T-helper 1 cell treated with Interleukin-12 subunit alpha and Interleukin-12 subunit beta and Interleukin-4 antibody, amounts not matched to agents 30 ng/mL and 1 ng/mL, for 36 hours (primary cell): ENCODE measurements at regions not wholly inside any gene's neighbourhood (a gene's known extent, or its start where the extent isn't known, plus 50 kb on each side); places are given as distances from the start of the nearest gene placed in this dataset.

Experiments
- intact Hi-C: fragments of 100-400 bp; cut with micrococcal nuclease; formaldehyde crosslinking; loops from one replicate; pipeline ENCODE4 v1.15.1; 2024

DNA sequence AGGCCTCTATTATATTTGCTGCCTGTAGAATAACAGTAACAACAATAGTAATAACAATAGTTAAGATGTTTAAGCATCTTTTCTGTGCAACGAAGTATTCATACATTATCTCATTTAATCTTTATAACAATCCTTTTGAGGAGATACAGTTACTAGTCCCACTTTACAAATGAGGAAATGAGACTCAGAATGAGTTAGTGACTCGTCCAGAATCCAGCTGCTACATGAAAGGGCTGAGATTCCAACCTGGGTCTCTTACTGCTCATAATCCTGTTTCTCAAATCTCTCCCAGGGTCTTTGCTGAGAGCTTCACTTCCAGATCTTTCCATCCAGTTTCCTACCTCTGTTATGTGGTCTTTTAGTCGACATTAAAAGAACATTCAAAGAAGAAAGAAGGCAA, 173.7 kb upstream of the TMPO start:
- intact Hi-C loops, result no loop called here

DNA sequence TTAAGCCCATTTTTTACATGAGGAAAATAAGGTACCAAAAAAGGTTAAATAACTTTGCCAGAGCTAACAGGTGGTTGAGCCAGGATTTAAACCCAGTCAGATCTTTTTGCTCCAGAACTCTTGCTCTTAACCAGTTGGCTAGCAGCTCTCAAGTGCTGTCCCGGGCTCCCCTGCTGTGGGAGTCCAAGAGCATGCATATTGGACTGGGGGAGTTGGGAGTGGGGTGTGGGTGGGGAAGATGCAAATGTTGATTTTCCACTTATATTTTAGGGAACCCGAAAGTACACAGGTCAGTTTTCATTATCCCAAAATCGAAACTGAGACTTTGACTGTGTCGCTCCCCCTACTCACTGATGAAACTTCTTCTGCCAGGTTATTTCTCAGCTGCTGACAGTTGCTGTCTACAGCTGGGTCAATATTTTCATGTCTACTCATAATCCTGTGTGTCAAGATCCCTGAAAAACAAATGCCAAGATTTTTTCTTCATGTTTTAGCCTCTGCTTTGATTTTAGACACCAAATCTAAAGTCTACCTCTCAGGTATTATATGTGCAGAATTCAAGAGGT, 172.3 kb upstream of the TMPO start:
- intact Hi-C loops, result no loop called here

DNA sequence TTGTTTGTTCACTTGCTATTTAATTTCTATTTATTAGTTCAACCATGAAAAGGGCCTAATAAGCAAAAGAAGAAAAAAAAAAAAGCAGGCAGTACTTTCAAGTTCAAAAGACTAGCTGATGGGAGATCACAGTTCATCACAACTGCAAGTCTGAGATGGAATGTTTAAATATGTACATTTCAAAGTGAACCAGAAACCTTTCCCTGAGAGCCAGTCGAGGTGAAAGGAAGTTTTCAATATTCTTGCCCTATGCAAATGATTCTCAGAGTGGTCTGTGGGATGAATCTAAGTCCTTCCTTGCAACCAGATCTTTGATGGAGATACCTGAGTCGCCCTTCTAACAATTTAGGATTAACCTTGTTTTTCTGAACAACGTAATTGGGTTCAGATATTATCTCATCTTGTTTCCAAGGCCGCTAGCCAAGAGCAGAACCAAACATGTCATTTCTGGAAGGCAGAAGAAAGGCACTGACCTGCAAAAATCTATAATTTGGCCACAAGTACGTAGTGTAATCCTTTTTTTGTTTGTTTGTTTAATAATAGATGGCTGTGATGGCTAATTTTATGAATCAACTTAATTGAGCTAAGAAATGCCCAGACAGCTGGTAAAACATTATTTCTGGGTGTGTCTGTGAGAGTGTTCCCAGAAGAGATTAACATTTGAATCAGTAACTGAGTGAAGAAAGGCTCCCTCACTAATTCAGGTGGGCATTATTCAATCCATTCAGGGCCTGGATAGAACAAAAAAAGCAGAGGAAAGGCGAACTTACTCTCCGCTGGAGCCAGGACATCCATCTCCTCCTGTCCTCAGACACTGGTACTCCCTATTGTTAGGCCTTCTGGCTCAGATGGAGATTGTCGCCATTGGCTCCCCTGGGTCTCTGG, 171.1 kb upstream of the TMPO start:
- intact Hi-C loops, result no loop called here

- intact Hi-C loops, result no loop called here
Observed at GRCh38 chr12:98345308-98345876, 170.0 kb upstream of the TMPO start.

- intact Hi-C loops, result no loop called here
Observed at GRCh38 chr12:98351089-98351488, 164.3 kb upstream of the TMPO start.

DNA sequence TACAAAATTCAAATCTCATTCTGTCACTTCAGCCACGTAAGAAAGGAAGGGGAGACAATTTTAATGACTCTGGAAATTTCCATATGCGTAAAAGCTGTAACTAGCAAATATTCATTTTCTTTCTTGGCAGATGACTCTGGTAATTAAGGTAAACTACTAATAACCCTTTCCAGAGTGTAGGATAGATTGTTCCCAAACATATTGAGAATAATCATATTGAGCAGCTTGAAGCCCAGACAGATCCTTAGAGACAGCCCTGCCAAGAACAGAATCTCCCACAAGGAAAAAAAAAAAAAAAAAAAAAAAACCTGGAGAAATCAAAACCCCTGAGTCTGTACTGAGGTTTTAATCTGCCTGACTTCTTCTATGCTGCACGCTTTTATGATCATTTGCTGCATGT, 163.6 kb upstream of the TMPO start:
- intact Hi-C loops, result no loop called here

DNA sequence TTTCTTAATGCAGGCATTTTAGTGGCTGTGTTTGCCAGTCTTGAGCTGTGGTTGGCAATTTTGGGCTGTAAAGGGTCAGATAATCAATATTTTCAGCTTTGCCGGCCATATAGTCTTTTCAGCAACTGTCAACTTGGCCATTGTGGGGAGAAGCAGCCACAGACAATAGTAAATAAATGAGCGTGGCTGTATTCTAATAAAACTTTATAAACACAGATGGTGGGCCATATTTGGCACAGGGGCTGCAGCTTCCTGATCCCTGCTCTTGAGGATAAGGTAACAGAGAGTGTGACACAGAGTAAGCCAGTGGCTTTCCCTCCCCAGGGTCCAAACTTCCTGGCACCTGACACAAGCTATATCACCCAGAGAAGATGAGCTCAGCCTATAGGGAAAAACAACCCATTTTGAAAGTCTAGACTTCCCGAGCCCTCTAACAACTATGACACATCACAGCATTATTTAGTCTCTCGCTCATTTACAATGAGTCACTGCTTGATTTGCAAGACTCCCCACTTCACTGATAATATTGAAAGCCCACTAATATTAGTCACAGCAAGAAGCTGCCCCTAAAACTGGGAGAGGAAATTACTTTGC, 163.1 kb upstream of the TMPO start:
- intact Hi-C loops, result no loop called here

DNA sequence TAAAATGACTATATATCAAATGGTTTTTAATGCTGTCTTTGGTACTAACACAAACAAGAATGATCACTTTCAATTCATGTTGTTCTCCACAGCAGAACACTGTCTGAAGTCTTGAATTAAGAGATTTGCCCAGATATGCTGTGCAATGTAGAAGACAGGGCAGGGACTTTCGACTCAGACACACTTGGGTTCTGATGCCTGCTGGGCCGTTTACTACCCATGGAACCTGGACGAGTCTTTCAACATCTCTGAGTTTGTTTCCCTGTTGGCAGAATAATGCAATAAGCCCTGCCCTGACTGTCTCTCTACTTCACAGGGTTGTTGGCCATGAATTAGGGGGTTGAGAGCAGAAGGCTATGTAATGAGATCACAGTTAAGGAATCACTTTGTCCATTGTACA, 162.6 kb upstream of the TMPO start:
- intact Hi-C loops, result no loop called here

- intact Hi-C loops, result no loop called here
Observed at GRCh38 chr12:98354520-98355035, 160.8 kb upstream of the TMPO start.

DNA sequence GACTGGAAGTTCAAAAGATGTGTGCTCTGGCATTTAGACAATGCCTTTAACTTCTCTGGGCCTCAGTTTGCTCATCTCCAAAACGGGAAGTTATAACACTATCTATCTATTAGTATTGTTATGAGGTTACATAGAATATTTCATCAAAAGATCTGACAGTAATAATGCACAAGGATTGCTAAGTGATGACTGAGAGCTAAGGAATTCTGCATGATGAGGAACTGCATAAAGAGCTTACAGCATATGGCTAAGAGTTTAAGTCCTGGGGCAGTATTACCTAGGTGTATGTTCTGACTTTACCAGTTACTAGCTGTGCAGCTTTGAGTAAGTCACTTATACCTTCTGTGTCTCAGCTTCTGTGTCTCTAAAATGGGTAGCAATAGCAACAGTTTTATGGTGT, 160.1 kb upstream of the TMPO start:
- intact Hi-C loops, result no loop called here

GRCh38 chr12:98355933-98356332, 159.5 kb upstream of the TMPO start:
- intact Hi-C loops, result no loop called here

- intact Hi-C loops, result no loop called here
Observed at GRCh38 chr12:98358144-98358543, 157.2 kb upstream of the TMPO start.

DNA sequence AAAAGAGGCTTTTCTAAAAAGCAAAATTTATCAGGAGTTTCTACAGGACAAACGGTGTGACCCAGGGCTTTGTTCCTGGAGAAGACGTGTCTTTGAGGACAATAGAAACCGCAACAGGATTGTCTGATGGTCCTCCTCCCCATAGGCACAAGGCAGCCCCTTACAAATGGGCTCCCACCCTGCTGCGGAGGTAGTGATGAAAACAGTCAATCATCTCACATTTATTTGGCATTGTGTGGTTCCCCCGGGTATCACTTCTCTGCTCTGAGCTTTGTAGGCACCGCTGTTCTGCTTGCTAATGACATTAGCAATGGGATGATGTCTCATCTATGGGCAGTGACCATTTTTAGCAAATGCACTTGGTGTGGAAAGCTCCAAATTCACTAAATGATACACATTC, 155.5 kb upstream of the TMPO start:
- intact Hi-C loops, result no loop called here

DNA sequence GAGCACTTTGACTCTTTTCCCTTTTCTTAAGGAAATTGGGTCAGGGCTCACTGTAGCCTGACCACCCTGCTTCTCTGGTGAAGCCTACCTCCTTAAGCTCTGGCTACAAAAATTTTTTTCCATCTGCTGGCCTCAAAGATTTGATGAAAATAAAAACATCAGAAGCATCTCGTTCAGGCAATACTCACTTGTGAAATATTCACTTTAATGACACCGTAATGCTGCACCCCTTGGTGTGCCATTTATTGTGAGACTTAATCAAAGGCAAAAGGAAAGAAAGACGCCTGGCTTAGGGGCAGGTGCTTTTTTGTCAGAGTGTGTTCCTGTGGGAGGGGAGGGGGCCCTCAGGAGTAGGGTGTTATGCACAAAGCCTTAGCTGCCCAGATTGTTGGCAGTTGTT, 155.0 kb upstream of the TMPO start:
- intact Hi-C loops, result no loop called here

- intact Hi-C loops, result no loop called here
Observed at GRCh38 chr12:98369581-98369980, 145.8 kb upstream of the TMPO start.

DNA sequence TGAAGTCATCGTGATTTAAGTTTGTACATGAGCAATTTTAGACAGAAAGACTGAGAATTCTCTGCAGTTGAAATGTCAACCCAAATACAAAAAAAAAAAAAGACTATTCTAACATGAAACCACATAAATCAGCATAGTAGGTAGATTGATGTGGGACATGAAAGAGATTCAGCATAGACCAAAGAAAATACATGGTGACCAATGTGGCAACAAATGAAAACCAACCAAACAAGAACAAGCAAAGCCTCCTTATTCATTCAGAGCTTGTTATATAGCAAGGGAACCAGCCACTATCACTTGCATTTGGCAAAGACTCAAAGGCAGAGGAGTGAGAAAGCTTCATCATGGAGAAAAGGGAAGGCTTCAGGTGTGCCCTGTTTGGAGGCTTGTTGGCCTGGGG, 144.4 kb upstream of the TMPO start:
- intact Hi-C loops, result loop anchor here (5.0 kb wide), 1 partner anchor 1191 kb away; no protein-coding TSS in a partner anchor

- intact Hi-C loops, result loop anchor here (5.0 kb wide), 1 partner anchor 1191 kb away; no protein-coding TSS in a partner anchor
Observed at GRCh38 chr12:98371419-98371818, 144.0 kb upstream of the TMPO start.

DNA sequence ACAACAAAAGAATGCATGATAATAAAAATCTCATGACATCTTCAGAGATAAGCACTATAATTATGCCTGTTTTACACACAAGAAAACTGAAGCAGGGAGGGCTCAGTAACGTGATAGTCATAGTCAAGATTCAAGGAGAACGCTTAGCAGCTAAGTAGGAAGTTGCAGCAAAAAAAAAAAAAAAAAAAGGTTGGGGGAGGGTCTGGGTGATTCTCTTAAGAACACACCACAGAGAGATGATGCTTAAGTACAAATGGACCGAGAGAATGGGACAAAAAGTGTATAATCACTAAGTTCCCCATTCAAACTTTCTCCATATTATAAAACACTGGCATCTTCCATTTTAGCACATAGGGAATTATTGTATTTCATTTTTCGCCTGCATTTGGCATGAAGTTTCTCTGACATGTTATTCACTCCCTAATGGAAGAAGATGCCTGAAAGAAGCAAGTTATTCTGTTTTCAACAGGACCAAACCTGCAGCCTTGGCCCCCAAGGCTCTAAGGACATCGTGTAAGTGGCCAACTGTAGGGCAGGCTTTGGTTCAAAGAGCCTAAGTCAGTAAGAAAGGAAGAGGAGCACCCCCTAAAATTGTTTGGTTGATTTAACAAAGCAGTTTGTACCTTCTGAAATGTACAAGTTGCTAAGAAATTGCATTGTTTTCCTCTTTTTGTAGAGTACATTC, 142.9 kb upstream of the TMPO start:
- intact Hi-C loops, result loop anchor here (1.0 to 5.0 kb wide), 7 partner anchors 25 to 1794 kb away; no protein-coding TSS in a partner anchor

DNA sequence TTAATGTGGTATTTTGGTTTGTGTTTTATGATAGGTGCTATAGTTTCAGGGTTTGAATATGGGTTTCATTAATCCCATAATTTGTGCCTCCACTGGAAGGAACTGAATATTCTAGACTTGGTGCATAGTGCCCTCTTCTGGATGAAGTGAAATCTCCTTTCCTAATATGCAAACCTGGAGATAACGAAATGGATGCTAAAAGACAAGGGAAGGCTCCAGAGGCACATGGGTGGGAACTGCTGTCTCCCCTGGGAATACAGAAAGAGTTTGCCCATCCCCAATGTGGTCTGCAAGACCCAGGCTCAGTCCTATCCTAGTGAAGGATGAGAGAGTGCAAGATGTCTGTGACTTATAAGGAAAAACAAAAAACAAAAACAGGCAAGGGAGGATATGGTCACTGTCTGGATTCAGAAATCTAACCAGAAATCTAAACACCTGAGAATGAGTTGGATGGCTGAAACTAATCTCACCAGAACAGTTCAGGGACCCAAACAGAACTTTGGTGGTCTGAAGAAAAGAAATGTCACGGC, 142.3 kb upstream of the TMPO start:
- intact Hi-C loops, result loop anchor here (1.0 to 5.0 kb wide), 7 partner anchors 24 to 1795 kb away; no protein-coding TSS in a partner anchor

DNA sequence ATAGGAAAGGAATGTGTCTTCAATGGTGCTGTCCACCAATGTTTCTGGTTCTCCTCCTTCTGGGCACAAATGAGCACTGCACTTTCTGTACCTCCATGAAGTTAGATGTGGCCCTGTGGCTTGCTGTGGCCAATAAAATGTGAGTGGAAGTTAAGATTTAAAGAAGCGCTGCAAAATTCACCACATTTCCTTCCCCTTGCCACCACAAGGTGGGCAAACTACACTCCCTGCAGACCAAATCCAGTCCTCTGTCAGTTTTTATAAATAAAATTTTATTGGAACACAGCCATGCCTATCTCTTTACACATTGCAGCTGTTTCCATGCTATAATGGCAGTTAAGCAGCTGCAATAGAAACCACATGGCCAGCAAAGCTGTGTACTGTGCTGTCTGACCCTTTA, 141.4 kb upstream of the TMPO start:
- intact Hi-C loops, result loop anchor here (5.0 kb wide), 1 partner anchor 1188 kb away; no protein-coding TSS in a partner anchor

DNA sequence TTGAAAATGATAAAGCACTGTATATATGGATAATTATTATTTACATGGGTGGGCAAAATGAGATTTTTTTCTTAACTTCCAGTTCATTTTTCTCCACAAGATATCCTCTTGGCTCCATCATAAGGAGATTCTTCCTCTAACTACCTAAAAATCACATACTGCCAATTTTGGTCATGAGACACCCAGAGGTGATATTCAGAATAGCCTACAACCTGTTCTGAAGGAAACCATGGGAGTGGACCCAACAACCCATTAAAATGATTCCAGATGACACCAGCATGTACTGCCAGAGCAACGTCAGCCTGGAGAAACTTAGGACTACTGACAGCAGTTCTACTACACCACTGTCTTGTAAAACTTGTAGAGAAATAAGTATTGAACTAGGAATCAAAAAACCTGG, 136.3 kb upstream of the TMPO start:
- intact Hi-C loops, result no loop called here
